SU-DHL-6 (cell line): ENCODE measurements at regions not wholly inside any gene's neighbourhood (a gene's known extent, or its start where the extent isn't known, plus 50 kb on each side); places are given as distances from the start of the nearest gene placed in this dataset.

Experiments
- H2AFZ ChIP-seq: fragments of 200-600 bp; sonication (generic); 2 replicates; pipeline ENCODE4 v1.6.1; 2014; ENCODE audit warnings: low read depth, mild to moderate bottlenecking, moderate library complexity, mixed read lengths, antibody characterized with exemption, low read length; ENCODE audit not compliant: severe bottlenecking
- H3F3A ChIP-seq: fragments of 200-600 bp; shearing (Covaris generic); 2 replicates; pipeline ENCODE4 v1.6.0; 2016; ENCODE audit warnings: antibody characterized with exemption, mild to moderate bottlenecking; ENCODE audit not compliant: insufficient read depth
- H3K27ac ChIP-seq: fragments of 200-600 bp; sonication (generic); 2 replicates; pipeline ENCODE4 v1.5.1; 2016; ENCODE audit warnings: low read depth, mild to moderate bottlenecking, low read length, moderate library complexity, mixed read lengths
- H3K27me3 ChIP-seq: fragments of 200-600 bp; sonication (generic), shearing (Covaris generic); 2 replicates; pipeline ENCODE4 v1.6.0; 2014; ENCODE audit warnings: mild to moderate bottlenecking, low read length
- H3K36me3 ChIP-seq: fragments of 200-600 bp; sonication (generic); 2 replicates; pipeline ENCODE4 v1.6.1; 2014; ENCODE audit warnings: mild to moderate bottlenecking, low read length, mixed read lengths
- H3K4me2 ChIP-seq: fragments of 300-600, 200-600 bp; shearing (Covaris generic), sonication (generic); 2 replicates; pipeline ENCODE4 v1.6.0; 2014; ENCODE audit warnings: low read length, low read depth, mild to moderate bottlenecking; ENCODE audit not compliant: poor library complexity, severe bottlenecking
- H3K4me3 ChIP-seq: fragments of 200-600 bp; sonication (generic); 2 replicates; pipeline ENCODE4 v1.5.1; 2014; ENCODE audit warnings: antibody characterized with exemption, low read length, mild to moderate bottlenecking, mixed read lengths; ENCODE audit not compliant: insufficient read depth, poor library complexity, severe bottlenecking
- H3K79me2 ChIP-seq: fragments of 200-600 bp; sonication (generic); 2 replicates; pipeline ENCODE4 v1.6.1; 2014; ENCODE audit warnings: mild to moderate bottlenecking, low read length, moderate library complexity; ENCODE audit not compliant: insufficient read depth
- H3K9ac ChIP-seq: fragments of 200-600 bp; sonication (generic); 2 replicates; pipeline ENCODE4 v1.7.0; 2014; ENCODE audit warnings: mild to moderate bottlenecking, low read length
- H3K9me2 ChIP-seq: fragments of 200-600 bp; sonication (generic); replicated peaks from 2 replicates; pipeline ENCODE4 v1.6.1; 2014; ENCODE audit warnings: low read length; ENCODE audit not compliant: insufficient read depth
- H3K9me3 ChIP-seq: fragments of 200-600 bp; sonication (generic); 2 replicates; pipeline ENCODE4 v1.6.1; 2014; ENCODE audit warnings: low read length, mixed read lengths; ENCODE audit not compliant: insufficient read depth
- H4K20me1 ChIP-seq: fragments of 200-600 bp; sonication (generic); 2 replicates; pipeline ENCODE4 v1.6.1; 2014; ENCODE audit warnings: low read depth, mild to moderate bottlenecking, antibody characterized with exemption, low read length, moderate library complexity, mixed read lengths
- EZH2phosphoT487 ChIP-seq: fragments of 200-600 bp; sonication (generic), shearing (Covaris generic); conservative IDR thresholded peaks from 2 replicates; pipeline ENCODE4 v1.6.1; 2018; ENCODE audit warnings: mild to moderate bottlenecking, antibody characterized with exemption, low read length, moderate library complexity, mixed read lengths
- TF ChIP-seq, protein P1 (sequence below): fragments of 200-600 bp; sonication (generic); IDR thresholded peaks from one replicate; pipeline ENCODE4 v1.5.1; 2017; ENCODE audit warnings: antibody characterized with exemption, mild to moderate bottlenecking, low read length, moderate library complexity; ENCODE audit not compliant: insufficient read depth, poor library complexity, severe bottlenecking

DNA sequence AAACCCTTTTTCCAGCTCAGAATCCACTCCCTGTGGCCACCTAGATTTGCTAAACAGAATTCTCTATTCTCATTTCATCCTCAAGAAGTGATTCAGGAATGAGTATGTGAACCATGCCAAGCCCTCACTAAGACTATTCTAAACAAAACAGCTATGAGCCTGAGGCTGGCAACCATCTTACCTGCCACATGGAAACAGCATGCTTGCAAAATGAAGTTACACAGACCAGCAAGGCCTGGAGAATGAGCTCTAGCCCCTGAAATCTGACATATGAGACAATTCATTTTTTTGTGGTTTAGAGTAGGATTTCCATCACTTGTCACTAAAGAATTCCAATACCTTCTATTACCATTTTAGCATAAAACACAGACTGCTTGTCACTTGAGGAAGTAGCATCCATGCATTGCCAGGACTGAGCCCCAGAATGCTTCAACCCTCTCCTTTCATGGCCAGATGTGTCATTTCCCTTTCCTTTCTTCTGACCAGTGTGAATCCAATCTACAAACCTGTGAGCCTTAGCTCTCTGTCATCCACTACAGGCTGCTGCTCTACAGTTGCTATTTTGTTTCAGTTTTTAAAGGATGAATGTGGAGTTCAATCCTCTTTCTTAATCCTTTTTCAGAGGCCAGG is 744.3 kb upstream of the ACVR2A start:
- H3K9ac ChIP-seq = no peak overlapping the region
- no peaks in the 10 kb centered on the region for H3K9me2 ChIP-seq
- no peaks in the 10 kb centered on the region for H3K27me3 ChIP-seq
- no peaks in the 10 kb centered on the region for H3F3A ChIP-seq
- no peak overlapping the region for H3K27ac ChIP-seq
- H3K4me2 ChIP-seq = no peak overlapping the region
- no peaks in the 10 kb centered on the region for H4K20me1 ChIP-seq
- H2AFZ ChIP-seq = no peak overlapping the region
- H3K36me3 ChIP-seq = no peaks in the 10 kb centered on the region
- no peak for TF ChIP-seq EZH2phosphoT487
- H3K79me2 ChIP-seq = no peaks in the 10 kb centered on the region
- H3K9me3 ChIP-seq = no peaks in the 10 kb centered on the region
- H3K4me3 ChIP-seq = no peak overlapping the region

- H3F3A ChIP-seq = no peaks in the 10 kb centered on the region
- H2AFZ ChIP-seq = no peak overlapping the region
- no peaks in the 10 kb centered on the region for H4K20me1 ChIP-seq
- no peaks in the 10 kb centered on the region for H3K36me3 ChIP-seq
- H3K27ac ChIP-seq = no peak overlapping the region
- no peak overlapping the region for H3K9ac ChIP-seq
- no peaks in the 10 kb centered on the region for H3K27me3 ChIP-seq
- no peaks in the 10 kb centered on the region for H3K9me2 ChIP-seq
- H3K4me3 ChIP-seq = no peak overlapping the region
- H3K4me2 ChIP-seq = no peak overlapping the region
- TF ChIP-seq, protein P1, sequence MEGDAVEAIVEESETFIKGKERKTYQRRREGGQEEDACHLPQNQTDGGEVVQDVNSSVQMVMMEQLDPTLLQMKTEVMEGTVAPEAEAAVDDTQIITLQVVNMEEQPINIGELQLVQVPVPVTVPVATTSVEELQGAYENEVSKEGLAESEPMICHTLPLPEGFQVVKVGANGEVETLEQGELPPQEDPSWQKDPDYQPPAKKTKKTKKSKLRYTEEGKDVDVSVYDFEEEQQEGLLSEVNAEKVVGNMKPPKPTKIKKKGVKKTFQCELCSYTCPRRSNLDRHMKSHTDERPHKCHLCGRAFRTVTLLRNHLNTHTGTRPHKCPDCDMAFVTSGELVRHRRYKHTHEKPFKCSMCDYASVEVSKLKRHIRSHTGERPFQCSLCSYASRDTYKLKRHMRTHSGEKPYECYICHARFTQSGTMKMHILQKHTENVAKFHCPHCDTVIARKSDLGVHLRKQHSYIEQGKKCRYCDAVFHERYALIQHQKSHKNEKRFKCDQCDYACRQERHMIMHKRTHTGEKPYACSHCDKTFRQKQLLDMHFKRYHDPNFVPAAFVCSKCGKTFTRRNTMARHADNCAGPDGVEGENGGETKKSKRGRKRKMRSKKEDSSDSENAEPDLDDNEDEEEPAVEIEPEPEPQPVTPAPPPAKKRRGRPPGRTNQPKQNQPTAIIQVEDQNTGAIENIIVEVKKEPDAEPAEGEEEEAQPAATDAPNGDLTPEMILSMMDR = no peak
- H3K79me2 ChIP-seq = no peaks in the 10 kb centered on the region
- no peaks in the 10 kb centered on the region for H3K9me3 ChIP-seq
These were observed 745.0 kb upstream of the ACVR2A start for GRCh38 chr2:147099845-147100244.

DNA sequence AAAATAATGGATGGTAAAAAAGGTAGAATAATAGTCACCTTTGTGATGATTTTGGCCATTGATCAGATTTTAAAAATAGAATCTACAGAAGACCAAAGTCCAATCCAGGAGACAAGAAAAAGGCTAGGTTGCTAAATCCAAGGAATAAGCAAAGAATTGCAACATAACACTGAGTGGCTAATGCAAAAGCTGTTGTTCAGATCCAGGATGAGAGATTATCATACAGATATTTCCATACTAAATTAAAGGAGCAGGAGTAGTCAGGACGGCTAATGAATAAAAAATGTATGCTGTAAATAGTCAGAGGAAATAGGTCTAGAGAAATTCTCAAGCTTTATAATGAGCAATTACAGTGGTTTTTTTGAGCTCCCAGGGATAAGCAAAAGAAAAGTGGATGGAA is 745.9 kb upstream of the ACVR2A start:
- Histone ChIP-seq H3K9me3 (no peaks in the 10 kb centered on the region), H3K27me3 (no peaks in the 10 kb centered on the region), H3F3A (no peaks in the 10 kb centered on the region), H3K9me2 (no peaks in the 10 kb centered on the region), H3K27ac (no peak overlapping the region), H4K20me1 (no peaks in the 10 kb centered on the region), H2AFZ (no peak overlapping the region), H3K4me3 (no peak overlapping the region), H3K79me2 (no peaks in the 10 kb centered on the region), H3K4me2 (no peak overlapping the region), H3K9ac (no peak overlapping the region), H3K36me3 (no peaks in the 10 kb centered on the region)
- no peak for TF ChIP-seq EZH2phosphoT487
- TF ChIP-seq, protein P1 = no peak

DNA sequence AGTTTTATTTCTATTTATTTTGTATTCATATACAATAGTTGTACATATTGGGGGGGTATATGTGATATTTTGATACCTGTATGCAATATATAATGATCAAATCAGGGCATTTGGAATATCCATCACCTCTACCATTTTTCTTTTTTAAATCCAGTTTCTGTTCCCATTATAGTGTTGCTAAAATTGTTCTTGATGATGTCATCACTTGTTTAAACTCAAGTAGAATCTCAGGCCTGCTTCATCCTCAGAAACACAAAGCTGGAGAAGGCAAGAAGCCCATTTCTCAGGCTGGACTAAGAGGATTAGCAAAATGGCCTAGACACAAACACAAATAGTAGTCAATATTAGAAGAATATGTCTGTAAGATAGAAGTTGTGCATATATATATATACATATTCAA is 747.1 kb upstream of the ACVR2A start:
- Histone ChIP-seq H3K79me2 (no peaks in the 10 kb centered on the region), H4K20me1 (no peaks in the 10 kb centered on the region), H3K9ac (no peak overlapping the region), H3K4me3 (no peak overlapping the region), H3K9me2 (no peaks in the 10 kb centered on the region), H2AFZ (no peak overlapping the region), H3K36me3 (no peaks in the 10 kb centered on the region), H3K27ac (no peak overlapping the region), H3K4me2 (no peak overlapping the region), H3K9me3 (no peaks in the 10 kb centered on the region), H3K27me3 (no peaks in the 10 kb centered on the region), H3F3A (no peaks in the 10 kb centered on the region)
- TF ChIP-seq, protein P1 = no peak
- TF ChIP-seq EZH2phosphoT487 = no peak
